ENCODE measurements at regions not wholly inside any gene's neighbourhood (a gene's known extent, or its start where the extent isn't known, plus 50 kb on each side); places are given as distances from the start of the nearest gene placed in this dataset.

GRCh38 chr18:22542406-22542835 lies 124.7 kb upstream of the CTAGE1 start:
- TF ChIP-seq, protein P1, sequence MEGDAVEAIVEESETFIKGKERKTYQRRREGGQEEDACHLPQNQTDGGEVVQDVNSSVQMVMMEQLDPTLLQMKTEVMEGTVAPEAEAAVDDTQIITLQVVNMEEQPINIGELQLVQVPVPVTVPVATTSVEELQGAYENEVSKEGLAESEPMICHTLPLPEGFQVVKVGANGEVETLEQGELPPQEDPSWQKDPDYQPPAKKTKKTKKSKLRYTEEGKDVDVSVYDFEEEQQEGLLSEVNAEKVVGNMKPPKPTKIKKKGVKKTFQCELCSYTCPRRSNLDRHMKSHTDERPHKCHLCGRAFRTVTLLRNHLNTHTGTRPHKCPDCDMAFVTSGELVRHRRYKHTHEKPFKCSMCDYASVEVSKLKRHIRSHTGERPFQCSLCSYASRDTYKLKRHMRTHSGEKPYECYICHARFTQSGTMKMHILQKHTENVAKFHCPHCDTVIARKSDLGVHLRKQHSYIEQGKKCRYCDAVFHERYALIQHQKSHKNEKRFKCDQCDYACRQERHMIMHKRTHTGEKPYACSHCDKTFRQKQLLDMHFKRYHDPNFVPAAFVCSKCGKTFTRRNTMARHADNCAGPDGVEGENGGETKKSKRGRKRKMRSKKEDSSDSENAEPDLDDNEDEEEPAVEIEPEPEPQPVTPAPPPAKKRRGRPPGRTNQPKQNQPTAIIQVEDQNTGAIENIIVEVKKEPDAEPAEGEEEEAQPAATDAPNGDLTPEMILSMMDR (IDR thresholded peaks at IDR 0.05; ENCODE audit: poor library complexity, severe bottlenecking) = no peak
- TF ChIP-seq MXI1 (conservative IDR thresholded peaks at IDR 0.05; ENCODE audit: poor library complexity, severe bottlenecking) = no peak
- TF ChIP-seq POLR2AphosphoS5 (IDR thresholded peaks at IDR 0.05) = no peak

Measured in neural cell (in vitro differentiated cells).